ENCODE measurements at regions not wholly inside any gene's neighbourhood (a gene's known extent, or its start where the extent isn't known, plus 50 kb on each side); places are given as distances from the start of the nearest gene placed in this dataset.

DNA sequence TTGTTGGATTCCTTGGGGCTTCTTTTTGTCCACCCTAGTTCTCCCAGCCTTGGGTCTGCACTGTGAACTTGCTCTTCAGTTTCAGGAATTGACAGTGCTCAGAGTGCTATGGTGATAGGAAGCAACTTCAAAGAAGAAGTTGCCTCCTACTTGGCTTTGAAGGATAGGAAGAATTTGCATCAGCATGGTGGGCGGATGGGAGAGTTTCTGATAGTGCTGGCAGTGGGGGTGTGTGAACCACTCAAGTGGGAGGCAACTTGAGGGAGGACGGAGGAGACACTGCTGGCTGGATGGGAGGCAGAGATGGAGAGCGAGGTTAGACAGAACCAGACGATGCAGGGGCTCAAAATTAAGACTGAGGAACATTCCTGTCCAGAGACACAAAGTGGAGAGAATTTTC lies 164.4 kb upstream of the SKOR2 start:
- TF ChIP-seq POLR2AphosphoS5 (IDR thresholded peaks at IDR 0.05; ENCODE audit: insufficient read depth in 1 of 2, low read depth in 1 of 2) (no peak), POLR2A (IDR thresholded peaks at IDR 0.05) (no peak)
- TF ChIP-seq, protein P1, sequence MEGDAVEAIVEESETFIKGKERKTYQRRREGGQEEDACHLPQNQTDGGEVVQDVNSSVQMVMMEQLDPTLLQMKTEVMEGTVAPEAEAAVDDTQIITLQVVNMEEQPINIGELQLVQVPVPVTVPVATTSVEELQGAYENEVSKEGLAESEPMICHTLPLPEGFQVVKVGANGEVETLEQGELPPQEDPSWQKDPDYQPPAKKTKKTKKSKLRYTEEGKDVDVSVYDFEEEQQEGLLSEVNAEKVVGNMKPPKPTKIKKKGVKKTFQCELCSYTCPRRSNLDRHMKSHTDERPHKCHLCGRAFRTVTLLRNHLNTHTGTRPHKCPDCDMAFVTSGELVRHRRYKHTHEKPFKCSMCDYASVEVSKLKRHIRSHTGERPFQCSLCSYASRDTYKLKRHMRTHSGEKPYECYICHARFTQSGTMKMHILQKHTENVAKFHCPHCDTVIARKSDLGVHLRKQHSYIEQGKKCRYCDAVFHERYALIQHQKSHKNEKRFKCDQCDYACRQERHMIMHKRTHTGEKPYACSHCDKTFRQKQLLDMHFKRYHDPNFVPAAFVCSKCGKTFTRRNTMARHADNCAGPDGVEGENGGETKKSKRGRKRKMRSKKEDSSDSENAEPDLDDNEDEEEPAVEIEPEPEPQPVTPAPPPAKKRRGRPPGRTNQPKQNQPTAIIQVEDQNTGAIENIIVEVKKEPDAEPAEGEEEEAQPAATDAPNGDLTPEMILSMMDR (IDR thresholded peaks at IDR 0.05), result no peak
- Histone ChIP-seq H3K27ac (no peak overlapping the region), H3K27me3 (no peaks in the 10 kb centered on the region), H3K36me3 (no peaks in the 10 kb centered on the region), H3K9me3 (no peaks in the 10 kb centered on the region), H3K4me3 (no peak overlapping the region), H3K4me1 (no peaks in the 10 kb centered on the region)
- DNase-seq (ENCODE audit: extremely low spot score in 2 of 2), result no peak
- intact Hi-C loops (cut with DNase I), result no loop called here

DNA sequence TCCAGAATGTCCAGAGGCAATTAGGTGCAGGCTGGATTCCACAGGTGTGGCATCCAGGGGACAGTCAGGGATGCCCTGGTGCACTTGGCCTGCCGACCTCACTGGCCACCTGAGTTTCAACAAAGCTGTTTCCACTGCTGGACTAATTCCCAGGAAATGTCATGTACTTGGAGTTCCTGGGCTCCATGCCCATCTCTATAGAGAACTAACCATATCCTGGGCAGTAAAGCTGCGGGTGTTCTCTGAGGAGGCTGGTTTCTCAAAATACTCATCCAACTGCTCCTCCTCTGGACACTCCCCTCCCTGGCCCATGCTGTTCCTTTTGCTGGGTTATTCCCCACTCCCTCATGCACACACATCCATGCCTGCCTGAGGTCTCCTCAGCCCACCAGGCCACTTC lies 161.9 kb upstream of the SKOR2 start:
- Histone ChIP-seq H3K27me3 (no peaks in the 10 kb centered on the region), H3K4me1 (no peaks in the 10 kb centered on the region), H3K36me3 (no peaks in the 10 kb centered on the region), H3K4me3 (no peak overlapping the region), H3K9me3 (no peaks in the 10 kb centered on the region), H3K27ac (no peak overlapping the region)
- no peak for DNase-seq (ENCODE audit: extremely low spot score in 2 of 2)
- intact Hi-C loops (cut with DNase I), result no loop called here
- TF ChIP-seq, protein P1 (IDR thresholded peaks at IDR 0.05), result no peak
- no peak for TF ChIP-seq POLR2AphosphoS5 (IDR thresholded peaks at IDR 0.05; ENCODE audit: insufficient read depth in 1 of 2, low read depth in 1 of 2)
- TF ChIP-seq POLR2A (IDR thresholded peaks at IDR 0.05), result no peak

DNA sequence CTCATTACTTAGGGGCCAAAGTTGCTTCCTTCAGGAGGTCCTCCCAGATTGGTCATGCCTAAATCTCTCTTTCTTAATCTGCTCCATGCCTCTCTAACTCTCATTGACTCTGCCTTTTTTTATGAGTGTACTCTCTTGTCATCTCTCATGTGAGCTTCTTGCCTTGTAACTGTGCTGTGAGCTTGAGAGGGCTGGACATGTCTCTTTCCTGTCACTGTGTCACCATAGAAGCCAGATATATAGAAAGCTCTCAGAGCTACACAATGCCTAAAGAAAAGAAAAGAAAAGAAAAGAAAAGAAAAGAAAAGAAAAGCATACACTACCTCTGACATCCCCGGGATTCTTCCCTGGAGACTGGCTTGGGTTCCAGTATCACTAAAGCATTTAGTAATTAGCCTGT lies 161.5 kb upstream of the SKOR2 start:
- H3K36me3 ChIP-seq, result no peaks in the 10 kb centered on the region
- no peak overlapping the region for H3K27ac ChIP-seq
- H3K4me3 ChIP-seq, result no peak overlapping the region
- TF ChIP-seq, protein P1 (IDR thresholded peaks at IDR 0.05), result no peak
- TF ChIP-seq POLR2A (IDR thresholded peaks at IDR 0.05), result no peak
- no peak for TF ChIP-seq POLR2AphosphoS5 (IDR thresholded peaks at IDR 0.05; ENCODE audit: insufficient read depth in 1 of 2, low read depth in 1 of 2)
- no peaks in the 10 kb centered on the region for H3K9me3 ChIP-seq
- no peaks in the 10 kb centered on the region for H3K27me3 ChIP-seq
- no peaks in the 10 kb centered on the region for H3K4me1 ChIP-seq
- intact Hi-C loops (cut with DNase I), result no loop called here
- no peak for DNase-seq (ENCODE audit: extremely low spot score in 2 of 2)

DNA sequence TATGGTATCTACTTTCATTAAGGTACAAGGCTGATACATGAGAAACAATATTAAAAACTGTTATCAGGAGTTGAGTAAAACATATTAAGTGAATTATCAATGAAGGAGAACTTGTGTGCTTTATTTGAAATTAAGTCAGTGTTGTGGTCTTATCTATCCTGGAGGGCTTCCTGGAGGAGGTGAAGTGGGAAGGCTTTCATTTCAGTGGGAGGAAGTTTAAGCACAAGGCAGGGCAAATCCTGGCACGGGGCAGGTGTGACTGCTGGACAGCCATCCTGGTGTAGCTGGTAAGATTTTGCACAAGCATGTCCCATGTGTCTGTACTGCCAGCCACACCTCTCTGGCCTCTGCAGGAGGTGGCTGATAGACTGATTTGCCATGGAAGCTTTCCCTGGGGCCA lies 159.7 kb upstream of the SKOR2 start:
- intact Hi-C loops (cut with DNase I), result no loop called here
- DNase-seq (ENCODE audit: extremely low spot score in 2 of 2), result no peak
- Histone ChIP-seq H3K4me3 (no peak overlapping the region), H3K27ac (no peak overlapping the region), H3K27me3 (no peaks in the 10 kb centered on the region), H3K4me1 (no peaks in the 10 kb centered on the region), H3K36me3 (no peaks in the 10 kb centered on the region), H3K9me3 (no peaks in the 10 kb centered on the region)
- TF ChIP-seq POLR2A (IDR thresholded peaks at IDR 0.05), result no peak
- TF ChIP-seq, protein P1 (IDR thresholded peaks at IDR 0.05), result no peak
- no peak for TF ChIP-seq POLR2AphosphoS5 (IDR thresholded peaks at IDR 0.05; ENCODE audit: insufficient read depth in 1 of 2, low read depth in 1 of 2)

DNA sequence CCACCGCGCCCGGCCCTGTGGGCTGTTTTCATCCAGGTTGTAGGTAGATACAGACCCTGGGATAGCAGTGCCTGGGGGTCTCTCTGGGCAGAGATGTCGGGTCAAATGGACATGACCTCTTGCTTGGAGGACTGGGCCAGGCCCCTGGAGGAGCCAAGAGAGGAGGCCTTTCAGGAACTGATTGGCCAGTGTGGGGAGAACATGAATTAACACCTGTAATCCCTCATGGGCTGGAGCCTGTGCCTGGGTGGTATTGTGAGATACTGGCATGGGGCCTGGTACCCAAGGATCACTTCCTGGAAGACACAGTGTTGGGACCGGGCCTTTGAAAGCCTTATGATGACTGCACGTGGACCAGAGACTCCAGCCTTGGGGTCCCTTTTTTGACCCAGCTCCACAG lies 158.7 kb upstream of the SKOR2 start:
- TF ChIP-seq POLR2A (IDR thresholded peaks at IDR 0.05), result no peak
- TF ChIP-seq POLR2AphosphoS5 (IDR thresholded peaks at IDR 0.05; ENCODE audit: insufficient read depth in 1 of 2, low read depth in 1 of 2), result no peak
- TF ChIP-seq, protein P1 (IDR thresholded peaks at IDR 0.05), result no peak
- Histone ChIP-seq H3K4me3 (no peak overlapping the region), H3K27me3 (no peaks in the 10 kb centered on the region), H3K4me1 (no peaks in the 10 kb centered on the region), H3K9me3 (no peaks in the 10 kb centered on the region), H3K36me3 (no peaks in the 10 kb centered on the region), H3K27ac (no peak overlapping the region)
- intact Hi-C loops (cut with DNase I), result no loop called here
- peak in 1 of 2 donors; percentile 83 for DNase-seq (ENCODE audit: extremely low spot score in 2 of 2)

Data from vagina (tissue), 2 donors.